PC-9 (cell line): ENCODE measurements at regions not wholly inside any gene's neighbourhood (a gene's known extent, or its start where the extent isn't known, plus 50 kb on each side); places are given as distances from the start of the nearest gene placed in this dataset.
A peak's percentile ranks its signal among the peaks of the same experiment; 100 is the strongest.

Experiments used
- BruUV-seq: library from RNA; stranded (reverse); fragments of 400-500 nt; replicated peaks from 2 replicates; lab custom pipeline; 2021; lab: Mats Ljungman, UMichigan
- CTCF ChIA-PET: fragments of 300-600 bp; sonication (Branson Sonifier 250); formaldehyde crosslinking; loops from one replicate; lab custom pipeline; 2022; ENCODE audit warnings: antibody characterized with exemption; lab: Charles Lee
- POLR2A ChIA-PET: fragments of 300-600 bp; sonication (Branson Sonifier 250); formaldehyde crosslinking; loops from one replicate; lab custom pipeline; 2022; ENCODE audit warnings: antibody characterized with exemption; ENCODE audit not compliant: unreplicated experiment; lab: Charles Lee
- DNase-seq, 2 experiments: peaks; one replicate each; pipeline versions ENCODE4 v3.0.0 to v3.0.0-alpha.2; 2015 to 2022; ENCODE audit warnings: mixed read lengths in 1 of 2
- H2AFZ ChIP-seq: fragments of 200-600 bp; sonication (generic); 2 replicates; pipeline ENCODE4 v1.8.1; 2017; ENCODE audit warnings: antibody characterized with exemption
- H3F3A ChIP-seq: fragments of 200-600 bp; sonication (generic); 2 replicates; pipeline ENCODE4 v1.8.1; 2017; ENCODE audit warnings: antibody characterized with exemption, mild to moderate bottlenecking, low read depth; ENCODE audit not compliant: insufficient read depth
- H3K27ac ChIP-seq: fragments of 200-600 bp; sonication (generic); 2 replicates; pipeline ENCODE4 v1.6.1; 2016; ENCODE audit warnings: mixed run types
- H3K27me3 ChIP-seq: fragments of 200-600 bp; sonication (generic); 2 replicates; pipeline ENCODE4 v1.6.1; 2016; ENCODE audit warnings: low read depth, mixed run types; ENCODE audit not compliant: insufficient read depth
- H3K36me3 ChIP-seq: fragments of 200-600 bp; sonication (generic); 2 replicates; pipeline ENCODE4 v1.6.1; 2016; ENCODE audit warnings: low read depth, mixed run types
- H3K4me1 ChIP-seq: fragments of 200-600 bp; sonication (generic); replicated peaks from 2 replicates; pipeline ENCODE4 v1.6.1; 2016; ENCODE audit warnings: mixed run types; ENCODE audit not compliant: insufficient read depth
- H3K4me2 ChIP-seq: fragments of 200-600 bp; sonication (generic); 2 replicates; pipeline ENCODE4 v1.6.1; 2017; ENCODE audit warnings: mixed run types
- H3K4me3 ChIP-seq: fragments of 200-600 bp; sonication (generic); 2 replicates; pipeline ENCODE4 v1.6.1; 2016; ENCODE audit warnings: mixed run types
- H3K79me2 ChIP-seq: fragments of 200-600 bp; sonication (generic); 2 replicates; pipeline ENCODE4 v1.6.1; 2017; ENCODE audit warnings: low read depth, mixed run types
- H3K9me2 ChIP-seq: fragments of 200-600 bp; sonication (generic); 2 replicates; pipeline ENCODE4 v1.8.1; 2017; ENCODE audit warnings: mild to moderate bottlenecking; ENCODE audit not compliant: insufficient read depth
- H3K9me3 ChIP-seq: fragments of 200-600 bp; sonication (generic); 2 replicates; pipeline ENCODE4 v1.8.1; 2016; ENCODE audit warnings: low read depth; ENCODE audit not compliant: insufficient read depth
- H4K20me1 ChIP-seq: fragments of 200-600 bp; sonication (generic); 2 replicates; pipeline ENCODE4 v1.8.1; 2017; ENCODE audit not compliant: insufficient read depth
- EZH2 ChIP-seq: fragments of 200-600 bp; sonication (generic); IDR thresholded peaks from 2 replicates; pipeline ENCODE4 v1.8.0; 2017; ENCODE audit warnings: antibody characterized with exemption, low read depth
- intact Hi-C: fragments of 100-400 bp; cut with micrococcal nuclease; formaldehyde crosslinking; loops from one replicate; pipeline ENCODE4 v1.10.0; 2022; ENCODE audit not compliant: unreplicated experiment
- TF ChIP-seq, protein P1 (sequence below): fragments of 200-600 bp; sonication (generic); conservative IDR thresholded peaks from 2 replicates; pipeline ENCODE4 v1.6.1; 2017; ENCODE audit warnings: mixed run types, antibody characterized with exemption, mild to moderate bottlenecking, moderate library complexity

DNA sequence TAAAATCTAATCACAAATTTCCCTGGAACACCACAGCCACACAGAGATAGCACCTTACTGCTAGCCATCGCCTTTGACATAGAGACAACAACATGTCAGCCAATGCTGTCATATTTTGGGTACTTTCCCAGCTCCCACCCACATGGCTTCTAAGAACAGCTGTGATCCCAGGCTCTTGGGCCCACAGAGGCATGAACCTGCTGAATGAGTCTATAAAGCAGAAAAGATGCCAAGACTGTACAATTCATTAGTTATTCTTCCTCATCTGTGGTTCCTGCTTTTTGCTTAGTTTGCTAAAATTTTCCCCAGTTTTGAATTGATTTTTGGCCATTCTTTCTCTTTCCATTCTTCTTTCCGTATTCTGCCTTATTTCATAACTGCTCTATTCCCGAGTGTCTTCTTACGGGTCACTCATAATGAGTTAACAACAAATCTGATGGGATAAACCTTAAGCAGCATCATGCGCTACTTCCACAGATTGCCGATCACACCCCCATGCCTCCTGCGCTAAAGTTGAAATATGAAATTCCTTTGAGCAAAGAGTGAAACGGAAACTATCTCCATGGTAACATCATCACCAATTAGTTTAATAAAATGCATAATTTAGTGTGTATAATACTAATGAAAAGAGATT lies 327.3 kb upstream of the HSF2 start:
- H3K9me2 ChIP-seq: no peaks in the 10 kb centered on the region
- 0 out of 2 replicates have a peak overlapping the region, but pooled peaks have one; percentile 6 for H2AFZ ChIP-seq
- no peaks in the 10 kb centered on the region for H3K79me2 ChIP-seq
- H3K4me1 ChIP-seq: no peaks in the 10 kb centered on the region
- no peaks in the 10 kb centered on the region for H3K27me3 ChIP-seq
- no peak overlapping the region for H3K4me3 ChIP-seq
- DNase-seq: no peak
- no peak overlapping the region for H3K4me2 ChIP-seq
- no peaks in the 10 kb centered on the region for H3K36me3 ChIP-seq
- no peaks in the 10 kb centered on the region for H3K9me3 ChIP-seq
- ChIA-PET POLR2A (no interaction called here), CTCF (no interaction called here)
- H3K27ac ChIP-seq: no peak overlapping the region
- H3F3A ChIP-seq: no peaks in the 10 kb centered on the region
- TF ChIP-seq EZH2: no peak
- TF ChIP-seq, protein P1, sequence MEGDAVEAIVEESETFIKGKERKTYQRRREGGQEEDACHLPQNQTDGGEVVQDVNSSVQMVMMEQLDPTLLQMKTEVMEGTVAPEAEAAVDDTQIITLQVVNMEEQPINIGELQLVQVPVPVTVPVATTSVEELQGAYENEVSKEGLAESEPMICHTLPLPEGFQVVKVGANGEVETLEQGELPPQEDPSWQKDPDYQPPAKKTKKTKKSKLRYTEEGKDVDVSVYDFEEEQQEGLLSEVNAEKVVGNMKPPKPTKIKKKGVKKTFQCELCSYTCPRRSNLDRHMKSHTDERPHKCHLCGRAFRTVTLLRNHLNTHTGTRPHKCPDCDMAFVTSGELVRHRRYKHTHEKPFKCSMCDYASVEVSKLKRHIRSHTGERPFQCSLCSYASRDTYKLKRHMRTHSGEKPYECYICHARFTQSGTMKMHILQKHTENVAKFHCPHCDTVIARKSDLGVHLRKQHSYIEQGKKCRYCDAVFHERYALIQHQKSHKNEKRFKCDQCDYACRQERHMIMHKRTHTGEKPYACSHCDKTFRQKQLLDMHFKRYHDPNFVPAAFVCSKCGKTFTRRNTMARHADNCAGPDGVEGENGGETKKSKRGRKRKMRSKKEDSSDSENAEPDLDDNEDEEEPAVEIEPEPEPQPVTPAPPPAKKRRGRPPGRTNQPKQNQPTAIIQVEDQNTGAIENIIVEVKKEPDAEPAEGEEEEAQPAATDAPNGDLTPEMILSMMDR: no peak
- H4K20me1 ChIP-seq: no peaks in the 10 kb centered on the region
- intact Hi-C loops: no loop called here
- no TSS peak for BruUV-seq

- intact Hi-C loops: no loop called here
- Histone ChIP-seq H3K4me1 (no peaks in the 10 kb centered on the region), H3K36me3 (no peaks in the 10 kb centered on the region), H3K79me2 (no peaks in the 10 kb centered on the region), H3K27ac (no peak overlapping the region), H3F3A (no peaks in the 10 kb centered on the region), H3K4me3 (no peak overlapping the region), H3K27me3 (no peaks in the 10 kb centered on the region), H3K9me3 (no peaks in the 10 kb centered on the region), H3K9me2 (no peaks in the 10 kb centered on the region), H2AFZ (no peak overlapping the region), H3K4me2 (no peak overlapping the region), H4K20me1 (no peaks in the 10 kb centered on the region)
- TF ChIP-seq EZH2: no peak
- TF ChIP-seq, protein P1: no peak
- CTCF ChIA-PET: no interaction called here
- DNase-seq: no peak
- no TSS peak for BruUV-seq
- POLR2A ChIA-PET: no interaction called here
These were observed 324.2 kb upstream of the HSF2 start for GRCh38 chr6:122075084-122075838.

DNA sequence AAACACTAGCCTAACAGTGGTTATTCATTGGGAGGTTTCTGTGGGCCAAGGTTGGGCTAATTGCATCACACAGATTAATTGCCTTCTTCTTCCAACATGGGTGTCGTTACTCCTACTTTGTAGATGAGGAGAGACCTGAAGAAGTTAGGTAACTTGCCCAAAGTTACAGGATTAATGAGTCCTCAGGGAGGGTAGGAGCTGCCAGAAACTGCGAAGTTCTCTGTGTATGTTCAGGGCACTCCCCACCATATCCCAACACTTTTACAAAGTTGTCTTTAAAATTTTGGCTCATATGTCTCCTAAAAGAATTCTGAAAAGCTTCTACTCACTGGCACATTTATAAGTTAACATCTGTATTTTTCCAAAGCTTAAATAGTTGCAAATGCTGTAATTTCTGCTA lies 323.5 kb upstream of the HSF2 start:
- H3F3A ChIP-seq: no peaks in the 10 kb centered on the region
- H3K79me2 ChIP-seq: no peaks in the 10 kb centered on the region
- no peaks in the 10 kb centered on the region for H3K36me3 ChIP-seq
- BruUV-seq: no TSS peak
- H3K27ac ChIP-seq: no peak overlapping the region
- H3K4me3 ChIP-seq: no peak overlapping the region
- CTCF ChIA-PET: no interaction called here
- H3K9me2 ChIP-seq: no peaks in the 10 kb centered on the region
- H2AFZ ChIP-seq: no peak overlapping the region
- H4K20me1 ChIP-seq: no peaks in the 10 kb centered on the region
- no peaks in the 10 kb centered on the region for H3K9me3 ChIP-seq
- POLR2A ChIA-PET: no interaction called here
- DNase-seq: no peak
- no peak overlapping the region for H3K4me2 ChIP-seq
- H3K4me1 ChIP-seq: no peaks in the 10 kb centered on the region
- TF ChIP-seq EZH2: no peak
- TF ChIP-seq, protein P1: no peak
- intact Hi-C loops: no loop called here
- H3K27me3 ChIP-seq: no peaks in the 10 kb centered on the region
